Small intestine (tissue), 7 donors: ENCODE measurements at regions not wholly inside any gene's neighbourhood (a gene's known extent, or its start where the extent isn't known, plus 50 kb on each side); places are given as distances from the start of the nearest gene placed in this dataset.
"Not testable (repeated sequence)": the region's sequence is repeated elsewhere in the genome, so short reads cannot be mapped to it uniquely, and the experiment has no call there.

Experiments used
- DNase-seq, 2 donors: peaks; one replicate each; pipeline versions ENCODE4 v3.0.0 to v3.0.0-alpha.2; 2013
- FAIRE-seq: peaks from 2 replicates; lab custom pipeline; 2012; peaks lifted over from hg19 to GRCh38; lab: Jason Lieb, UNC
- H3K27ac ChIP-seq, 3 donors: one replicate each; pipeline ENCODE4 v1.5.1; 2013; ENCODE audit warnings: low read length in 2 of 3, mild to moderate bottlenecking in 2 of 3, control low read depth in 1 of 3, inconsistent platforms in 1 of 3, low read depth in 1 of 3, moderate library complexity in 1 of 3
- H3K27me3 ChIP-seq, 3 donors: one replicate each; pipeline ENCODE4 v1.6.1; 2013; ENCODE audit warnings: low read length in 3 of 3, inconsistent platforms in 1 of 3; ENCODE audit not compliant: control insufficient read depth in 3 of 3, insufficient read depth in 3 of 3
- H3K36me3 ChIP-seq, 3 donors: one replicate each; pipeline ENCODE4 v1.6.1; 2013; ENCODE audit warnings: low read length in 3 of 3, inconsistent platforms in 1 of 3, low read depth in 1 of 3, mild to moderate bottlenecking in 1 of 3, moderate library complexity in 1 of 3; ENCODE audit not compliant: control insufficient read depth in 3 of 3, insufficient read depth in 2 of 3
- H3K4me1 ChIP-seq, 3 donors: one replicate each; pipeline ENCODE4 v1.6.1; 2013; ENCODE audit warnings: low read length in 2 of 3, inconsistent platforms in 1 of 3, low read depth in 1 of 3, mild to moderate bottlenecking in 1 of 3, moderate library complexity in 1 of 3; ENCODE audit not compliant: control insufficient read depth in 3 of 3, insufficient read depth in 2 of 3
- H3K4me3 ChIP-seq, 3 donors: one replicate each; pipeline ENCODE4 v1.5.1; 2013; ENCODE audit warnings: low read length in 3 of 3, control low read depth in 1 of 3, inconsistent platforms in 1 of 3, low read depth in 1 of 3, mild to moderate bottlenecking in 1 of 3, moderate library complexity in 1 of 3
- H3K9me3 ChIP-seq, 2 donors: one replicate each; pipeline ENCODE4 v1.6.1; 2013; ENCODE audit warnings: low read depth in 1 of 2, low read length in 1 of 2; ENCODE audit not compliant: control insufficient read depth in 2 of 2, insufficient read depth in 1 of 2
- WGBS, 3 donors: extraction: QIAGEN DNeasy Blood & Tissue Kit; methylation state at CpG; one replicate each; pipeline ENCODE4 v1.1.7; 2013; 5-methylcytosine and 5-hydroxymethylcytosine counted together
- donor health status: healthy with polysubstance abuse.
- donor health status: control.
- donor health status: control.
- donor health status: Bipolar disorder and iron deficiency.
- donor health status: healthy.

- DNase-seq = no peak
- H3K27ac ChIP-seq = no peak overlapping the region
- H3K4me1 ChIP-seq = no peaks in the 10 kb centered on the region
- H3K9me3 ChIP-seq = peaks cover 0 to 5% of the 10 kb centered on the region in 2 donors
- H3K4me3 ChIP-seq = no peak overlapping the region
- WGBS, 3 donors = 66 to 73% (median 71%) methylated on average over 3 of the region's 3 CpGs
- no peaks in the 10 kb centered on the region for H3K27me3 ChIP-seq
- H3K36me3 ChIP-seq = no peaks in the 10 kb centered on the region
- no peak for FAIRE-seq
Observed at GRCh38 chr6:69456086-69456485, 340.7 kb downstream of the LMBRD1 start.

DNA sequence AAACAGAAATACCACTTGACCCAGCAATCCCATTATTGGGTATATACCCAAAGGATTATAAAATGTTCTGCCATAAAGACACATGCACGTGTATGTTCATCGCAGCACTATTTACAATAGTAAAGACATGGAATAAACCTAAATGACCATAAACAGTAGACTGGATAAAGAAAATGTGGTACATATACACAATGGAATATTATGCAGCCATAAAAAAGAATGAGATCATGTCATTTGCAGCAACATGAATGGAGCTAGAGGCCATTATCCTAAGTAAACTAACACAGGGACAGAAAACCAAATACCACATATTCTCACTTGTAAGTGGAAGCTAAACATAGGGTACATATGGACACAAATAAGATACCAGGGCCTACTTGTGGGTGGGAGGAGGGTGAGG lies 342.2 kb downstream of the LMBRD1 start:
- peaks cover 0 to 15% of the 10 kb centered on the region in 2 donors for H3K9me3 ChIP-seq
- not testable (repeated sequence) for H3K4me3 ChIP-seq, H3K36me3 ChIP-seq, DNase-seq, H3K27ac ChIP-seq, H3K4me1 ChIP-seq, H3K27me3 ChIP-seq, FAIRE-seq
- 89 to 97% (median 96%) methylated on average over 2 of the region's 2 CpGs for WGBS, 3 donors

DNA sequence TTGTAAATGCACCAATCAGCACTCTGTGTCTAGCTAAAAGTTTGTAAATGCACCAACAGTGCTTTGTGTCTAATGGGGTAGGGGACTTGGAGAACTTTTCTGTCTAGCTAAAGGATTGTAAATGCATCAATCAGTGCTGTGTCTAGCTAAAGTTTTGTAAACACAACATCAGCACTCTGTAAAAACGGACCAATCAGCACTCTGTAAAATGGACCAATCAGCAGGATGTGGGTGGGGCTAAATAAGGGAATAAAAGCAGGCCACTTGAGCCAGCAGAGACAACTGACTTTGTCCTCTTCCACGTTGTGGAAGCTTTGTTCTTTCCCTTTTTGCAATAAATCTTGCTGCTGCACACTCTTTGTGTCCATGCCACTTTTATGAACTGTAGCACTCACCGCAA lies 346.3 kb downstream of the LMBRD1 start:
- DNase-seq, FAIRE-seq, H3K36me3 ChIP-seq, H3K27ac ChIP-seq, H3K4me3 ChIP-seq, H3K4me1 ChIP-seq, H3K27me3 ChIP-seq: not testable (repeated sequence)
- WGBS, 3 donors = 43 to 65% (median 62%) methylated on average over 3 of the region's 3 CpGs
- H3K9me3 ChIP-seq = peaks cover 0 to 22% of the 10 kb centered on the region in 2 donors

GRCh38 chr6:69449887-69450286 lies 346.9 kb downstream of the LMBRD1 start:
- 90 to 95% (median 93%) methylated on average over 8 of the region's 8 CpGs for WGBS, 3 donors
- H3K4me1 ChIP-seq = no peaks in the 10 kb centered on the region
- no peak overlapping the region for H3K27ac ChIP-seq
- H3K27me3 ChIP-seq = no peaks in the 10 kb centered on the region
- H3K36me3 ChIP-seq = no peaks in the 10 kb centered on the region
- H3K9me3 ChIP-seq = peaks cover 0 to 22% of the 10 kb centered on the region in 2 donors
- no peak for DNase-seq
- no peak overlapping the region for H3K4me3 ChIP-seq
- no peak for FAIRE-seq
